ENCODE measurements at regions not wholly inside any gene's neighbourhood (a gene's known extent, or its start where the extent isn't known, plus 50 kb on each side); places are given as distances from the start of the nearest gene placed in this dataset.
"Not testable (repeated sequence)": the region's sequence is repeated elsewhere in the genome, so short reads cannot be mapped to it uniquely, and the experiment has no call there.

GRCh38 chr20:22962567-22963439 is 72.3 kb upstream of the SSTR4 start:
- no peak overlapping the region for H3K4me3 ChIP-seq
- no peaks in the 10 kb centered on the region for H3K4me1 ChIP-seq
- no peak for TF ChIP-seq POLR2A (IDR thresholded peaks at IDR 0.05)
- no peak for TF ChIP-seq CTCF (IDR thresholded peaks at IDR 0.05)
- no peaks in the 10 kb centered on the region for H3K36me3 ChIP-seq
- ATAC-seq (no peak), DNase-seq (no peak)
- peaks cover 0 to 8% (median 0%) of the 10 kb centered on the region in 12 donors for H3K9me3 ChIP-seq
- peaks cover 0 to 17% (median 0%) of the 10 kb centered on the region in 9 donors for H3K27me3 ChIP-seq
- intact Hi-C loops (cut with DNase I) = no loop called here
- H3K27ac ChIP-seq = no peak overlapping the region
- 73 to 83% (median 77%) methylated on average over 3 of the region's 3 CpGs for WGBS, 4 donors

- no peak for ATAC-seq
- Histone ChIP-seq H3K4me1 (no peaks in the 10 kb centered on the region), H3K27ac (no peak overlapping the region), H3K27me3 (peaks cover 0 to 17% (median 0%) of the 10 kb centered on the region in 9 donors), H3K9me3 (peaks cover 0 to 11% (median 0%) of the 10 kb centered on the region in 12 donors), H3K4me3 (no peak overlapping the region), H3K36me3 (no peaks in the 10 kb centered on the region)
- WGBS, 4 donors = 75 to 80% (median 79%) methylated on average over 3 of the region's 3 CpGs
- no peak for TF ChIP-seq POLR2A (IDR thresholded peaks at IDR 0.05)
- no peak for TF ChIP-seq CTCF (IDR thresholded peaks at IDR 0.05)
- intact Hi-C loops (cut with DNase I) = no loop called here
- no peak for DNase-seq
Measured at GRCh38 chr20:22963581-22963980, 71.5 kb upstream of the SSTR4 start.

- Histone ChIP-seq H3K4me1 (no peaks in the 10 kb centered on the region), H3K36me3 (no peaks in the 10 kb centered on the region), H3K9me3 (peaks cover 0 to 7% (median 0%) of the 10 kb centered on the region in 12 donors), H3K27me3 (peaks cover 0 to 22% (median 4%) of the 10 kb centered on the region in 9 donors), H3K27ac (no peak overlapping the region), H3K4me3 (no peak overlapping the region)
- ATAC-seq (no peak), DNase-seq (no peak)
- TF ChIP-seq CTCF (IDR thresholded peaks at IDR 0.05) (no peak), POLR2A (IDR thresholded peaks at IDR 0.05) (no peak)
- 85 to 87% (median 86%) methylated on average over 4 of the region's 4 CpGs for WGBS, 4 donors
- intact Hi-C loops (cut with DNase I) = no loop called here
Measured at GRCh38 chr20:22966787-22967464, 68.2 kb upstream of the SSTR4 start.

GRCh38 chr20:22967706-22968105 is 67.4 kb upstream of the SSTR4 start:
- DNase-seq; H3K4me1 ChIP-seq; H3K27ac ChIP-seq; H3K4me3 ChIP-seq; H3K36me3 ChIP-seq; H3K9me3 ChIP-seq; intact Hi-C loops (cut with DNase I); ATAC-seq: not testable (repeated sequence)
- 70 to 76% (median 73%) methylated on average over 2 of the region's 2 CpGs; no CpG with 5 or more reads in 1 of the 4 donors for WGBS, 4 donors
- H3K27me3 ChIP-seq = peaks cover 0 to 22% (median 4%) of the 10 kb centered on the region in 9 donors

- H3K27ac ChIP-seq; H3K4me1 ChIP-seq; DNase-seq; H3K36me3 ChIP-seq; intact Hi-C loops (cut with DNase I); ATAC-seq; H3K9me3 ChIP-seq; H3K4me3 ChIP-seq: not testable (repeated sequence)
- peaks cover 0 to 22% (median 4%) of the 10 kb centered on the region in 9 donors for H3K27me3 ChIP-seq
- 88 to 93% (median 89%) methylated on average over 1 of the region's 1 CpG for WGBS, 4 donors
Measured at GRCh38 chr20:22969031-22969430, 66.1 kb upstream of the SSTR4 start.

GRCh38 chr20:22971077-22971476 is 64.0 kb upstream of the SSTR4 start:
- not testable (repeated sequence) for H3K36me3 ChIP-seq, H3K4me1 ChIP-seq, H3K4me3 ChIP-seq, H3K9me3 ChIP-seq, DNase-seq, ATAC-seq, H3K27ac ChIP-seq
- 74 to 86% (median 81%) methylated on average over 2 of the region's 2 CpGs for WGBS, 4 donors
- peaks cover 0 to 21% (median 2%) of the 10 kb centered on the region in 9 donors for H3K27me3 ChIP-seq
- intact Hi-C loops (cut with DNase I) = loop anchor here in 5 of 10 donors (10.0 kb wide), 3 partner anchors 106 to 276 kb away; no protein-coding TSS in a partner anchor

Data from heart left ventricle (tissue), 16 donors.